ENCODE measurements at regions not wholly inside any gene's neighbourhood (a gene's known extent, or its start where the extent isn't known, plus 50 kb on each side); places are given as distances from the start of the nearest gene placed in this dataset.

GRCh38 chr2:221112744-221113143, 459.4 kb downstream of the EPHA4 start:
- Mint-ChIP-seq H3K4me1 (no peaks in the 10 kb centered on the region), H3K27ac (no peak overlapping the region), H3K4me3 (no peak overlapping the region), H3K9me3 (ENCODE audit: low read depth) (no peaks in the 10 kb centered on the region), H3K27me3 (peaks cover 2% of the 10 kb centered on the region), H3K36me3 (ENCODE audit: low read depth) (no peaks in the 10 kb centered on the region)
- intact Hi-C loops (cut with DNase I, micrococcal nuclease), result no loop called here
- DNase-seq (no peak), ATAC-seq (no peak)
- ChIA-PET CTCF (no interaction called here), POLR2A (no interaction called here)

- CTCF ChIA-PET, result interaction anchor here (0.7 kb wide), 1 partner anchor 605 kb away, joined by 3 read pairs; no protein-coding TSS in a partner anchor
- no peak for ATAC-seq
- DNase-seq, result no peak
- Mint-ChIP-seq H3K4me1 (no peaks in the 10 kb centered on the region), H3K4me3 (no peak overlapping the region), H3K27me3 (peaks cover 5% of the 10 kb centered on the region), H3K36me3 (ENCODE audit: low read depth) (no peaks in the 10 kb centered on the region), H3K9me3 (ENCODE audit: low read depth) (no peaks in the 10 kb centered on the region), H3K27ac (no peak overlapping the region)
- intact Hi-C loops (cut with DNase I, micrococcal nuclease), result no loop called here
- POLR2A ChIA-PET, result no interaction called here
Measured at GRCh38 chr2:221115944-221116343, 456.2 kb downstream of the EPHA4 start.

GRCh38 chr2:221120643-221121042, 451.5 kb downstream of the EPHA4 start:
- DNase-seq (no peak), ATAC-seq (no peak)
- intact Hi-C loops (cut with DNase I, micrococcal nuclease), result no loop called here
- H3K36me3 Mint-ChIP-seq (ENCODE audit: low read depth), result no peaks in the 10 kb centered on the region
- peaks cover 7% of the 10 kb centered on the region for H3K27me3 Mint-ChIP-seq
- H3K4me1 Mint-ChIP-seq, result no peaks in the 10 kb centered on the region
- CTCF ChIA-PET, result no interaction called here
- H3K4me3 Mint-ChIP-seq, result no peak overlapping the region
- H3K9me3 Mint-ChIP-seq (ENCODE audit: low read depth), result no peaks in the 10 kb centered on the region
- POLR2A ChIA-PET, result no interaction called here
- H3K27ac Mint-ChIP-seq, result no peak overlapping the region

GRCh38 chr2:221123396-221123795, 448.7 kb downstream of the EPHA4 start:
- no peak for DNase-seq
- peaks cover 12% of the 10 kb centered on the region for H3K27me3 Mint-ChIP-seq
- peaks cover 6% of the 10 kb centered on the region for H3K9me3 Mint-ChIP-seq (ENCODE audit: low read depth)
- no peak overlapping the region for H3K27ac Mint-ChIP-seq
- intact Hi-C loops (cut with DNase I, micrococcal nuclease), result no loop called here
- H3K4me3 Mint-ChIP-seq, result no peak overlapping the region
- H3K4me1 Mint-ChIP-seq, result no peaks in the 10 kb centered on the region
- ChIA-PET CTCF (no interaction called here), POLR2A (no interaction called here)
- no peak for ATAC-seq
- H3K36me3 Mint-ChIP-seq (ENCODE audit: low read depth), result no peaks in the 10 kb centered on the region

DNA sequence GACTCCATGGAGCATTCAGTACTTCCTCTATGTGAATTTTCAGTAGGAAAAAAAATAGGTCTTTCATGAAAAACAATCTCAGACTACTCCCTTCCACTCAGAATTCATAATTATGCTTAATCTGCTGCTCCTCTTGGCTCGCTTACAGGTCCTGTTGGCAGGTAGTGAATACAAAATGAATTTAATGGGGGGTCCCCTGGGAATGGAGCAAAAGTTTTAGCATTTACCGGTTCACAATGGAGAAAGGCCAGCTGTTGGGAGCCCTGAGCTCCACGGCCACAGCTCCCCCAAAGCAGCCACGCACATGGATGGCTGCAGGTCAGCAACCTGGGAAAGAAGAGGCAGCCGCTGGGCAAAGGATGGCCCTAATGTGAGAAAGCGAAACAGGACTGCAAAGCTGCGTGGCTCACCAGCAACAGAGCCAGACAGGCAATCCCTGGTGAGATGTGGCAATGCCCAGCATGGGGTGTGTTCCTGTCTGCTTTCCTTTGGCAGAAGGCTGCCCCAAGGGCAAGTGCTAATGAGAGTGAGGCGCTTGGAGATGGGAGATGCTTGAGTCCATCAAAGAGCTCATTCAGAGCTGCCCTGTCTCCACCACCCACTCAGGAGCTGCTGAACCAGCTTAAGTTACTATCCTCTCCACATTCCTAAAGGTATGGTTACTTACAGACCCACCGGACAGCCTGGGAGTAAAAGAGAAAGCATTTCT, 447.4 kb downstream of the EPHA4 start:
- intact Hi-C loops (cut with DNase I, micrococcal nuclease), result no loop called here
- Mint-ChIP-seq H3K4me1 (no peaks in the 10 kb centered on the region), H3K4me3 (no peak overlapping the region), H3K27ac (no peak overlapping the region), H3K9me3 (ENCODE audit: low read depth) (peaks cover 6% of the 10 kb centered on the region), H3K36me3 (ENCODE audit: low read depth) (no peaks in the 10 kb centered on the region), H3K27me3 (peaks cover 13% of the 10 kb centered on the region)
- ATAC-seq, result no peak
- no peak for DNase-seq
- CTCF ChIA-PET, result no interaction called here
- POLR2A ChIA-PET, result no interaction called here

- ChIA-PET CTCF (no interaction called here), POLR2A (no interaction called here)
- no peak overlapping the region for H3K4me3 Mint-ChIP-seq
- H3K27ac Mint-ChIP-seq, result no peak overlapping the region
- ATAC-seq (no peak), DNase-seq (no peak)
- peaks cover 6% of the 10 kb centered on the region for H3K9me3 Mint-ChIP-seq (ENCODE audit: low read depth)
- H3K4me1 Mint-ChIP-seq, result no peaks in the 10 kb centered on the region
- H3K36me3 Mint-ChIP-seq (ENCODE audit: low read depth), result no peaks in the 10 kb centered on the region
- intact Hi-C loops (cut with DNase I, micrococcal nuclease), result no loop called here
- peaks cover 9% of the 10 kb centered on the region for H3K27me3 Mint-ChIP-seq
Measured at GRCh38 chr2:221125691-221126090, 446.4 kb downstream of the EPHA4 start.

DNA sequence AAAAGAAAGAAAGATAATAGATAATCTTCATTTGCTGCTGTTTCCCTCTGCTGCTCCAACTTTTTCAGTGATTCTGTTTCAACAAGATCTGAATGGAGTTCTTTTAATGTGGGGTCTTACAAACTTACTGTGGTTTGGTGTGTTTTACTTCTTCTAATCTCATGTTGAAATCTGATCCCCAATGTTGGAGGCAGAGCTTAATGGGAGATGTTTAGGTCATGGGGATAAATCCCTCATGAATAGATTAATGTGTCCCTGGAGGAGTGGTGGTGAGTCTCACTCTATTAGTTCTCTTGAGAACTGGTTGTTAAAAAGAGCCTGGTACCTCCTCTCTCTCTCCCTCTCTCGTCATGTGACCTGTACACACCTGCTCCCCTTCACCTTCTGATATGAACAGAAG, 442.4 kb downstream of the EPHA4 start:
- Mint-ChIP-seq H3K27me3 (peaks cover 8% of the 10 kb centered on the region), H3K36me3 (ENCODE audit: low read depth) (no peaks in the 10 kb centered on the region), H3K4me1 (no peaks in the 10 kb centered on the region), H3K4me3 (no peak overlapping the region), H3K9me3 (ENCODE audit: low read depth) (peaks cover 6% of the 10 kb centered on the region), H3K27ac (no peak overlapping the region)
- CTCF ChIA-PET, result no interaction called here
- intact Hi-C loops (cut with DNase I, micrococcal nuclease), result loop anchor here in 1 of 2 experiments (5.0 kb wide), 1 partner anchor 443 kb away; the partner anchor contains the start of gene EPHA4
- ATAC-seq (no peak), DNase-seq (no peak)
- POLR2A ChIA-PET, result interaction anchor here (0.7 kb wide), 1 partner anchor 1259 kb away, joined by 4 read pairs; no protein-coding TSS in a partner anchor

- ChIA-PET POLR2A (no interaction called here), CTCF (no interaction called here)
- H3K4me3 Mint-ChIP-seq, result no peak overlapping the region
- ATAC-seq (no peak), DNase-seq (no peak)
- no peak overlapping the region for H3K27ac Mint-ChIP-seq
- H3K27me3 Mint-ChIP-seq, result peaks cover 8% of the 10 kb centered on the region
- peaks cover 6% of the 10 kb centered on the region for H3K9me3 Mint-ChIP-seq (ENCODE audit: low read depth)
- H3K36me3 Mint-ChIP-seq (ENCODE audit: low read depth), result no peaks in the 10 kb centered on the region
- intact Hi-C loops (cut with DNase I, micrococcal nuclease), result loop anchor here in 1 of 2 experiments (5.0 kb wide), 1 partner anchor 442 kb away; the partner anchor contains the start of gene EPHA4
- H3K4me1 Mint-ChIP-seq, result no peaks in the 10 kb centered on the region
Measured at GRCh38 chr2:221130431-221130830, 441.7 kb downstream of the EPHA4 start.

DNA sequence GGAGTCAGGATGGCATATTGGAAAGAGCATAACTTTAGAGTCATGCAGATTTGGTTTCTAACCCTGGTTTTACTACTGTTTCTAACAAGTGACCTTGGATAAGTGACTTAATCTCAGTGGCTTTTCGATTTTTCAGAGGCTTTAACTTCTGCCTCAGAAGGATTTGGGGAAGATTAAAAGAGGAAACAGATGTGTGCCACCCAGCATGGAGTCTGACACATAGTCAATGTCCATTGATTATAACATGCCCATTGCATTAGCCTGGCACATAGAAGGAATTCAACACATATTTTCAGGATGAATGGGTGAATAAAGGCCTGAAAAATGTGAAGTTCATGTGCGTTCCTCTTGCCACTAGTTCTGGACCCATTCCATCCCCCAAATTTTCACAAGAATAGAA, 438.2 kb downstream of the EPHA4 start:
- H3K36me3 Mint-ChIP-seq (ENCODE audit: low read depth), result no peaks in the 10 kb centered on the region
- POLR2A ChIA-PET, result no interaction called here
- intact Hi-C loops (cut with DNase I, micrococcal nuclease), result loop anchor here in 1 of 2 experiments (5.0 kb wide), 1 partner anchor 438 kb away; the partner anchor contains the start of gene EPHA4
- H3K4me3 Mint-ChIP-seq, result no peak overlapping the region
- ATAC-seq (no peak), DNase-seq (no peak)
- H3K9me3 Mint-ChIP-seq (ENCODE audit: low read depth), result no peaks in the 10 kb centered on the region
- H3K4me1 Mint-ChIP-seq, result no peaks in the 10 kb centered on the region
- no peak overlapping the region for H3K27ac Mint-ChIP-seq
- H3K27me3 Mint-ChIP-seq, result peaks cover 2% of the 10 kb centered on the region
- CTCF ChIA-PET, result no interaction called here

- Mint-ChIP-seq H3K36me3 (ENCODE audit: low read depth) (no peaks in the 10 kb centered on the region), H3K27ac (no peak overlapping the region), H3K9me3 (ENCODE audit: low read depth) (no peaks in the 10 kb centered on the region), H3K27me3 (no peaks in the 10 kb centered on the region), H3K4me1 (no peaks in the 10 kb centered on the region), H3K4me3 (no peak overlapping the region)
- ChIA-PET CTCF (no interaction called here), POLR2A (no interaction called here)
- ATAC-seq (no peak), DNase-seq (no peak)
- intact Hi-C loops (cut with DNase I, micrococcal nuclease), result loop anchor here in 1 of 2 experiments (5.0 kb wide), 1 partner anchor 438 kb away; the partner anchor contains the start of gene EPHA4
Measured at GRCh38 chr2:221134718-221135117, 437.4 kb downstream of the EPHA4 start.

GRCh38 chr2:221135699-221136098, 436.4 kb downstream of the EPHA4 start:
- H3K9me3 Mint-ChIP-seq (ENCODE audit: low read depth), result no peaks in the 10 kb centered on the region
- H3K27ac Mint-ChIP-seq, result no peak overlapping the region
- CTCF ChIA-PET, result no interaction called here
- no peaks in the 10 kb centered on the region for H3K36me3 Mint-ChIP-seq (ENCODE audit: low read depth)
- ATAC-seq (no peak), DNase-seq (no peak)
- POLR2A ChIA-PET, result no interaction called here
- intact Hi-C loops (cut with DNase I, micrococcal nuclease), result no loop called here
- H3K27me3 Mint-ChIP-seq, result no peaks in the 10 kb centered on the region
- no peaks in the 10 kb centered on the region for H3K4me1 Mint-ChIP-seq
- no peak overlapping the region for H3K4me3 Mint-ChIP-seq

GRCh38 chr2:221137385-221137784, 434.7 kb downstream of the EPHA4 start:
- ChIA-PET CTCF (interaction anchor here (0.7 kb wide), 1 partner anchor 8 kb away, joined by 3 read pairs; no protein-coding TSS in a partner anchor), POLR2A (no interaction called here)
- no peaks in the 10 kb centered on the region for H3K9me3 Mint-ChIP-seq (ENCODE audit: low read depth)
- DNase-seq (no peak), ATAC-seq (no peak)
- H3K27ac Mint-ChIP-seq, result no peak overlapping the region
- H3K4me3 Mint-ChIP-seq, result no peak overlapping the region
- intact Hi-C loops (cut with DNase I, micrococcal nuclease), result no loop called here
- no peaks in the 10 kb centered on the region for H3K36me3 Mint-ChIP-seq (ENCODE audit: low read depth)
- no peaks in the 10 kb centered on the region for H3K27me3 Mint-ChIP-seq
- no peaks in the 10 kb centered on the region for H3K4me1 Mint-ChIP-seq
